Esophagus muscularis mucosa (tissue), 4 donors: ENCODE measurements at regions not wholly inside any gene's neighbourhood (a gene's known extent, or its start where the extent isn't known, plus 50 kb on each side); places are given as distances from the start of the nearest gene placed in this dataset.

Experiments
- DNase-seq: peaks from one replicate; pipeline ENCODE4 v3.0.0-alpha.2; 2017; ENCODE audit errors: extremely low spot score
- H3K27ac ChIP-seq, 4 donors: fragments of 200-600 bp; sonication (generic); replicated peaks in 1 of 4; 1 replicate in 3 of 4; 2 replicates in 1 of 4; pipeline ENCODE4 v1.5.1; 2016 to 2019; ENCODE audit warnings: mild to moderate bottlenecking in 1 of 4
- H3K27me3 ChIP-seq, 4 donors: fragments of 200-600 bp; sonication (generic); one replicate each; pipeline versions ENCODE4 v1.5.1 to v1.6.0; 2016 to 2019
- H3K36me3 ChIP-seq, 4 donors: fragments of 200-600 bp; sonication (generic); one replicate each; pipeline ENCODE4 v1.5.1; 2016 to 2019
- H3K4me1 ChIP-seq, 4 donors: fragments of 200-600 bp; sonication (generic); one replicate each; pipeline ENCODE4 v1.5.1; 2016 to 2019
- H3K4me3 ChIP-seq, 4 donors: fragments of 200-600 bp; sonication (generic); 1 replicate in 2 of 4; 2 replicates in 2 of 4; pipeline ENCODE4 v1.5.1; 2016 to 2019; ENCODE audit warnings: mild to moderate bottlenecking in 4 of 4, moderate library complexity in 1 of 4
- H3K9me3 ChIP-seq, 4 donors: fragments of 200-600 bp; sonication (generic); 1 replicate in 3 of 4; 2 replicates in 1 of 4; pipeline ENCODE4 v1.5.1; 2016 to 2019
- EP300 ChIP-seq: sonication (generic); formaldehyde crosslinking; IDR thresholded peaks from one replicate; pipeline ENCODE4 v1.6.1; 2017; ENCODE audit warnings: antibody characterized with exemption
- POLR2A ChIP-seq: fragments of 450-650 bp; IDR thresholded peaks from one replicate; pipeline ENCODE4 v1.6.1; 2017; ENCODE audit warnings: antibody characterized with exemption, moderate library complexity, mild to moderate bottlenecking, low read depth
- POLR2AphosphoS5 ChIP-seq, 2 donors: sonication (generic); formaldehyde crosslinking; IDR thresholded peaks; one replicate each; pipeline ENCODE4 v1.6.1; 2017; ENCODE audit warnings: antibody characterized with exemption in 2 of 2
- WGBS: methylation state at CpG from one replicate; pipeline ENCODE4 v1.1.5; 2018; 5-methylcytosine and 5-hydroxymethylcytosine counted together
- intact Hi-C: fragments of 100-400 bp; cut with DNase I; formaldehyde crosslinking; loops from one replicate; pipeline ENCODE4 v1.15.1; 2023
- TF ChIP-seq, protein P1 (sequence below), 3 experiments: fragments of 200-600 bp in 2 of 3; fragments of 450-650 bp in 1 of 3; sonication (generic) in 2 of 3; IDR thresholded peaks; one replicate each; pipeline ENCODE4 v1.5.1; 2017 to 2019; ENCODE audit warnings: antibody characterized with exemption in 3 of 3, mild to moderate bottlenecking in 2 of 3, moderate library complexity in 1 of 3

DNA sequence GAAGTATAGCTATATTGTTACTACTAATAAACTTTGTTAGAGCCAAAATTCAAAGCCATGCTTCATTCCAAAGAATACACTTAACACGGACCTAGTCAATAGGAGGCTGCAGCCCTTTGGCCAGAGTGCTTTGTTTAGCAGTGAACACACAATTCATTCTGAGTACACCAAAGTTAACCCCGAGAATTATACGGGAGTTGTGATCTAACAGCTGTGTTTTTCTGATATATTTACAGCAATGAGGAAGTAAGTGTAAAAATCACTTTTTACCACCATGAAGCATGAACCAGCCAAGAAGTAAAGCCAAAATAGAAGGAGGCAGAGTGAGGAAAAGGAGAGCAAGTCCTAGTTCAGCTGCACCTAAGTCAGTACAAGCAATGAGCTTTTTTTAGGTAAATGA, 156.8 kb upstream of the PDE3A start:
- Histone ChIP-seq H3K27me3 (no peaks in the 10 kb centered on the region), H3K4me3 (no peak overlapping the region), H3K27ac (peak overlapping the region; percentile 75 to 84 (median 79)), H3K4me1 (peaks cover 19 to 41% (median 34%) of the 10 kb centered on the region in 4 donors), H3K36me3 (no peaks in the 10 kb centered on the region), H3K9me3 (no peaks in the 10 kb centered on the region)
- 44% methylated on average over 3 of the region's 3 CpGs for WGBS
- no peak for DNase-seq
- intact Hi-C loops: no loop called here
- TF ChIP-seq EP300: no peak

DNA sequence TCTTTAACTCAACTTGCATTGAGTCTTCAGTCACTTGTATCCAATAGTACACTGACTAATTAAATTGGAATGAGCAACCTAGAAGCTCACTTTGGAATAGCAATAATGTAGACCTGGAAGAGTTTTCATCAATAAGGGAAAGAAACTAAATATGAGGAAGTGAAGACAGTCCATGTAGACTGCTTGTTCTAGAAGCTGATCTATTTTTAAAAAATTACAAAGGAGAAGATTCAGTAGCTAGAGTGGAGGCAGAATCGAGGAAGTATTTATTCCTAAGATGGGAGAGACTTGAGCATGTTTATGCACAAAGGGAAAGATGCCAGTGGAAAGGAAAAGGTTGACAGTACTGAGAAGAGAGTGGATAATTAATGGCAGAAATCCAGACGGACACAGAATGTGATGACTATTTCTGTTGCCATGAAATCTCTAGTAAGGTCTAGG, 156.3 kb upstream of the PDE3A start:
- Histone ChIP-seq H3K4me1 (peaks cover 19 to 41% (median 34%) of the 10 kb centered on the region in 4 donors), H3K36me3 (no peaks in the 10 kb centered on the region), H3K27me3 (no peaks in the 10 kb centered on the region), H3K27ac (peak overlapping the region; percentile 75 to 84 (median 79)), H3K9me3 (no peaks in the 10 kb centered on the region), H3K4me3 (peak overlapping the region; percentile 12 to 38 (median 28))
- WGBS: 0% methylated on average over 2 of the region's 2 CpGs
- intact Hi-C loops: no loop called here
- TF ChIP-seq POLR2AphosphoS5 (IDR thresholded peaks at IDR 0.05) (no peak), POLR2A (no peak), EP300 (no peak)
- TF ChIP-seq, protein P1, sequence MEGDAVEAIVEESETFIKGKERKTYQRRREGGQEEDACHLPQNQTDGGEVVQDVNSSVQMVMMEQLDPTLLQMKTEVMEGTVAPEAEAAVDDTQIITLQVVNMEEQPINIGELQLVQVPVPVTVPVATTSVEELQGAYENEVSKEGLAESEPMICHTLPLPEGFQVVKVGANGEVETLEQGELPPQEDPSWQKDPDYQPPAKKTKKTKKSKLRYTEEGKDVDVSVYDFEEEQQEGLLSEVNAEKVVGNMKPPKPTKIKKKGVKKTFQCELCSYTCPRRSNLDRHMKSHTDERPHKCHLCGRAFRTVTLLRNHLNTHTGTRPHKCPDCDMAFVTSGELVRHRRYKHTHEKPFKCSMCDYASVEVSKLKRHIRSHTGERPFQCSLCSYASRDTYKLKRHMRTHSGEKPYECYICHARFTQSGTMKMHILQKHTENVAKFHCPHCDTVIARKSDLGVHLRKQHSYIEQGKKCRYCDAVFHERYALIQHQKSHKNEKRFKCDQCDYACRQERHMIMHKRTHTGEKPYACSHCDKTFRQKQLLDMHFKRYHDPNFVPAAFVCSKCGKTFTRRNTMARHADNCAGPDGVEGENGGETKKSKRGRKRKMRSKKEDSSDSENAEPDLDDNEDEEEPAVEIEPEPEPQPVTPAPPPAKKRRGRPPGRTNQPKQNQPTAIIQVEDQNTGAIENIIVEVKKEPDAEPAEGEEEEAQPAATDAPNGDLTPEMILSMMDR (IDR thresholded peaks at IDR 0.05): no peak
- no peak for DNase-seq

DNA sequence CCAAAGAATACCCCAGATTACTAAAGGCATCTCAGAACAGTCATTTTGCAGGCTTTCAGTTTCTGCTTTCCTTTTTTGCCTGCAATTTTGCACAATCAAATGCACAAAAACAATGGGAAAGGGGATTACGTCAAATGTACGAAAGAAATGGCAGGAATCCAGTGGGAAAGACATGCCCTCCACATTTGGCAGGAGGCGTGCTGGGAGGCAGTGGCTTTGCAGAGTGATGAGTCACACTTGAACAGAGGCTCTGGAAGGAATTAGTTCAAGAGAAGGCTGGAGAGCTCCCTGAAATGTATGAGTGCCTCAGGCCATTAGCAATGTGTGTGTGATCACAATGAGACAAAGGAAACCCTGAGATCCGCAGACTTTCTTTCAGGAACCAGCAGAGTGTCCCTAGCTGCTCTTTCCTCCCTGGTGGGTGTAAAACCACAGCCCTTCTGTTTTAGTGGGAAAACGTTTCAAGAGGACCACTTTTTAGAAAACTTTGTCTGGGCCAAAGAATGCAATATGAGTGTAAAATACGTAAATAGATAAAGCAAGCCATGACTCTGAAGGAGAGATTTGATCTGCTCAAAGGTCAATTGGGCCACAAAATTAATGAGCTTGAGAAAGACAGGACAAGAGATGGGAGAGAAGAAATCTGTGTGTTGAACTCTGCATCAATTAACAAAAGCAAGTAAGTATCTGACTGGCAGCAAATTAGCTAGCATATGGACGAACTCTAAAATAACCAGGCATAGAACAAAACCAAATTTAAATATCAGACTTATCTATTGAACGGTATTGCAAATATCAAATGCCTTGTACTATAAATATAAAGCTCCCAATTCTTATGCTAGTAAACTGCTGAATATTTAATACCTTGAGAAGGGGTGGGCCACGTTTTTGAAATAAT, 155.4 kb upstream of the PDE3A start:
- peak overlapping the region; percentile 12 to 38 (median 28) for H3K4me3 ChIP-seq
- H3K36me3 ChIP-seq: no peaks in the 10 kb centered on the region
- 25% methylated on average over 9 of the region's 9 CpGs for WGBS
- H3K4me1 ChIP-seq: peaks cover 19 to 41% (median 34%) of the 10 kb centered on the region in 4 donors
- peak overlapping the region; percentile 75 to 84 (median 79) for H3K27ac ChIP-seq
- H3K27me3 ChIP-seq: no peaks in the 10 kb centered on the region
- DNase-seq: no peak
- no peaks in the 10 kb centered on the region for H3K9me3 ChIP-seq
- TF ChIP-seq, protein P1 (IDR thresholded peaks at IDR 0.05): no peak
- TF ChIP-seq POLR2AphosphoS5 (IDR thresholded peaks at IDR 0.05): peak; percentile 83 to 90
- intact Hi-C loops: no loop called here

DNA sequence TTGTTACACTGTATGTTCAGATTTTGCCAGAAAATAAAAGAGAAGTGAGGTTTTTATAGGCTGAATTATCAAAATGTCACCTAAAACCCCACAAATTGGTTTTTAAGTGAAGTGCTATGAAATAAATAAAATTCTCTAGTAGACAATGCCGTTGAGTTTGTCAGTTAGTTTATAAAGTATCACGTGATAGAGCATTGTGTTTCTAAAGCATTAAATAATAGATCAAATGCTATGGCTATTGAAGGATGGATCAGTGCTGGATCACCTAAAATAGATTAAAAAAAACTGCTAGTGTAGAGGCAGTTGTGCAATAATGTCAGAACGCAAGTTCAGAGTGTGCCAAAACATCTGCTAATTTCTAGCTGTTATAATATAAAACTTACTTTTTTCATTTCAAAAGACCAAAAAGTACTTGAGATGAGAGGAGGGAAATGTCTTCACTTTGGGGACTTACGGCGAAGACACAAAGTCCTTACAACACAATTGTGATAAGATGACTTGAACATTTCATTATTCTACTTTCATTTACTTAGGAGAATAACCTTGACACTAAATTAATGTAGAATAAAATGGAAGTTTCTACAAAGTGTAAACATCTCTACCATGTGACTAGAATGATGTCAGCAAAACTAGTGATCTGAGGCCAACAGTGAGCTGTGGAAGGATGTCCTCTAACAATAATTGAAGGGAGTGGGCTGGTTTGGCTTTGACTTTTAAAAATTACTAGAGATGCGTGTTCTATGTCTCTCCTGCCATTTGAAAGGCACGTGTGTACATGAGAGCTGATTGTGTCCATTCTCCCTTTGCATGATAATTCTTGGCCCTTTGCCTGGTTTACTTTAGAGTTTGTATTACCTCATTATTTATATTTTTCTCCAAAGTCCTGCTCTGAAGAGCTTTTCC, 154.4 kb upstream of the PDE3A start:
- no peak overlapping the region for H3K4me3 ChIP-seq
- H3K27ac ChIP-seq: peak overlapping the region; percentile 75 to 84 (median 79)
- H3K36me3 ChIP-seq: no peaks in the 10 kb centered on the region
- peaks cover 19 to 41% (median 34%) of the 10 kb centered on the region in 4 donors for H3K4me1 ChIP-seq
- H3K27me3 ChIP-seq: no peaks in the 10 kb centered on the region
- TF ChIP-seq EP300 (no peak), POLR2A (no peak), POLR2AphosphoS5 (IDR thresholded peaks at IDR 0.05) (no peak)
- TF ChIP-seq, protein P1 (IDR thresholded peaks at IDR 0.05): no peak
- 67% methylated on average over 7 of the region's 7 CpGs for WGBS
- intact Hi-C loops: no loop called here
- no peaks in the 10 kb centered on the region for H3K9me3 ChIP-seq
- DNase-seq: no peak

DNA sequence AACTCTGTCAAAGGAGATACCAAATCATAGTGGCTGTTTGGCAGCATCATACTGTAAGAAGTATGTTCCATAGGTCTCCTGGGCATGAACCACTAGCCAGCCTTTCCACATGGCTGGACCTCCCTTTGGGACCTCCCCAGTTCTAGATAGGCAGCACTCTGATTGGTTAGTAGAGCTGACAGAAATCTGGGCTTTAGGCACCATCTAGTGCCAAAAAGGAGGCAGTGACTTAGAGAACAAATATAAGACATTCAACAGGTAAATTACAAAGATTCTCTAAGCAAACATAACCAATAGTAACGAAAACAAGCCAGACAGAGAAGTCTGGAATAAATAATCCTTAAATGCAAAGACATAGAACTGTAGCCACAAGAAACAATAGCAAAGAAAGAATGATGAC, 148.0 kb upstream of the PDE3A start:
- TF ChIP-seq, protein P1 (IDR thresholded peaks at IDR 0.05): peak in 2 of 3 experiments; percentile 13 to 23
- no peak for TF ChIP-seq EP300
- TF ChIP-seq POLR2AphosphoS5 (IDR thresholded peaks at IDR 0.05): no peak
- Histone ChIP-seq H3K27ac (no peak overlapping the region), H3K9me3 (peaks cover 0 to 7% (median 1%) of the 10 kb centered on the region in 4 donors), H3K27me3 (no peaks in the 10 kb centered on the region), H3K36me3 (no peaks in the 10 kb centered on the region), H3K4me1 (no peaks in the 10 kb centered on the region), H3K4me3 (no peak overlapping the region)
- DNase-seq: no peak
- intact Hi-C loops: no loop called here
- 84% methylated on average over 1 of the region's 1 CpG for WGBS
